GM20431 (cell line): ENCODE measurements at regions not wholly inside any gene's neighbourhood (a gene's known extent, or its start where the extent isn't known, plus 50 kb on each side); places are given as distances from the start of the nearest gene placed in this dataset.

Source experiments
- in situ Hi-C: fragments of 300-500 bp; cut with MseI, MboI; formaldehyde crosslinking; loops from one replicate; pipeline ENCODE4 v1.15.0; 2020; ENCODE audit warnings: low sequenced_read_pairs; ENCODE audit not compliant: unreplicated experiment

GRCh38 chr6:166106076-166106686 is 61.5 kb downstream of the TBXT start:
- in situ Hi-C loops, result loop anchor here (10.0 kb wide), 1 partner anchor 221 kb away; no protein-coding TSS in a partner anchor

DNA sequence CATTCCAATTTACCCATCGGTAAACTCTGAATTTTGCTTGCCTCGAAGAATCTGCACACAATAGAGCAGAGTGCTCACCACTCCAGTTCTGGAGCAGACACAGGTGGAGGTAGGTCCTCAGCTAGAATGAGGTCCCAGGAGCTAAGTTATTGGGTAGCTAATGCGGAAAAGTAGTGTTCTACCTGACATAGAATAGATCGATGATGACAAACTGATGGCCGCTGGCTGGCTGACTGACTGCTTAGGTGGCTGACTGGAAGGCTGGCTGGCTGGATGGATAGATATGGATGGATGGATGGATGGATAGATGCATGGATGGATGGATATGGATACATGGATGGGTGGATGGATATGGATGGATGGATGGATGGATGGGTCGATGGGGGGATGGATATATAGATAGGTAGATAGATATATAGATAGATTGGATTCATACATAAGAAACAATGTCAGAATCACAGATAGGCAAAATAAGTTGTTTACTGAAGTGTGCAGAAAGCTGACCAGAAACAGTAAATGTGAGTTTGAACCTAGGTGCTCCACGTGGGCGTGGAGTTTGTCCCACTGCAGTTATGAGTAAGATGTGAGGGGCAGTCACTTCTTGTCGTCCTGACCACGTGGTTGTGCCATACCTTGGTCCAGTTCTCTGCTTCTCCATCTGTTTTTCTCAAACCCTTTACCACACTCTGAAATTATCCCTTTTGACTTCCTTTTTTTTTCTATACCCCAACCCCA is 62.1 kb downstream of the TBXT start:
- in situ Hi-C loops, result loop anchor here (10.0 kb wide), 1 partner anchor 221 kb away; no protein-coding TSS in a partner anchor

DNA sequence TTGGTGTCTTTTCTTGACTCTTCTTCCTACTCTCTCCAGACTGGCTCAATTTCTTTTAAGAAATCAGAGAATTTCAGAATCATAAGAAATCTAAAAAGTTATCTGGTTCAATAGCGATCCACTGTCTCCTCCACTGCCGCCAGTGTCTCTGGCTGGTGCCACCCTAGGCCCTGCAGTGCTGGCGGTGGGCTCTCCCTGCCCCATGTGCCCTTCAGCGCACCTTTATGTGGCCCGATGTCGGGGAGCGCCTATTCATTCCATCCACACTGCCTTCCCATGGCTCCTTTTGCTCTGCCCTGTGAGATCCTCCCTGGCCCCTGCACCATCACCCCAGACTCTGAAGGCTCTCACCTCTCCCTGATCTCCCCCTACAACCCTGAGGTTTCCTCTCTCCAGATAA is 62.8 kb downstream of the TBXT start:
- in situ Hi-C loops, result loop anchor here (10.0 kb wide), 1 partner anchor 220 kb away; no protein-coding TSS in a partner anchor

DNA sequence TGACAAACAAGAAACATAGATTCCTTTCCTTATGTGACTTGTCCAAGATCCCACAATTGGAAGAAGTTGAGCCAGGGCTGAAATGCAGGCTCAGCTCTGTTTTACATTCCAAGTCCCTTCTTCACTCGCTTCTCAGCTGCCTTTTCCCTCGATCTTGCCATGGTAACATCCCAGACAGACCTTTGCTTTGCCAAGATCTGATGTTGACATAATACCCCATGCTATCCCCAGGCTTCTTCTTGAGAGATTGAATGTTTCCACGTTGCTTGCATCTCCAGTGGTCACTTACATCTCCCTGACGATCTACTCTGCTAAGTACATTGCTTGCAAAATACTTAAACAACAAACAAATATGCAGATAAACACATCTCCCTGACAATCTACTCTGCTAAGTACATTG is 63.5 kb downstream of the TBXT start:
- in situ Hi-C loops, result loop anchor here (10.0 kb wide), 1 partner anchor 219 kb away; no protein-coding TSS in a partner anchor

DNA sequence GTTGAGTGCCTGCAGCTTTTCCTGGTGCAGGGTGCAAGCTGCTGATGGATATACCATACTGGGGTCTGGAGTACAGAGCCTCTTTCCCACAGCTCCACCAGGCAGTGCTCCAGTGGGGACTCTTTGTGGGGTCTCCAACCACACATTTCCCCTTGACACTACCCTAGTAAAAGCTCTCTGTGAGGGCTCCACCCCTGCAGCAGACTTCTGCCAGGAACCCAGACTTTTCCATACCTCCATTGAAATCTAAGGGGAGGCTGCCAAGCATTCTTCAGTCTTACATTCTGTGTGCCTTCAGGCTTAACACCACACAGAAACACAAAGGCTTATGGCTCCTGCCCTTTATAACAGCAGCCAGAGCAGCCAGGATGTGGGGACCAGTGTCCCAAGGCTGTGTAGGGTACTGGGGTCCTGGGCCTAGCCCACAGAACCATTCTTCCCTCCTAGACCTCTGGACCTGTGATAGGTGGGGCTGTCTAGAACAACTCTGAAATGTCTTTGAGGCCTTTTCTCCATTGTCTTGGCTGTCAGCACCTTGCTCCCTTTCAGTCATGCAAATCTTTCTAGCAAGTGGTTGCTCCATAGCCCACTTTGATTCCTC is 65.7 kb downstream of the TBXT start:
- in situ Hi-C loops, result loop anchor here (10.0 kb wide), 1 partner anchor 217 kb away; no protein-coding TSS in a partner anchor

DNA sequence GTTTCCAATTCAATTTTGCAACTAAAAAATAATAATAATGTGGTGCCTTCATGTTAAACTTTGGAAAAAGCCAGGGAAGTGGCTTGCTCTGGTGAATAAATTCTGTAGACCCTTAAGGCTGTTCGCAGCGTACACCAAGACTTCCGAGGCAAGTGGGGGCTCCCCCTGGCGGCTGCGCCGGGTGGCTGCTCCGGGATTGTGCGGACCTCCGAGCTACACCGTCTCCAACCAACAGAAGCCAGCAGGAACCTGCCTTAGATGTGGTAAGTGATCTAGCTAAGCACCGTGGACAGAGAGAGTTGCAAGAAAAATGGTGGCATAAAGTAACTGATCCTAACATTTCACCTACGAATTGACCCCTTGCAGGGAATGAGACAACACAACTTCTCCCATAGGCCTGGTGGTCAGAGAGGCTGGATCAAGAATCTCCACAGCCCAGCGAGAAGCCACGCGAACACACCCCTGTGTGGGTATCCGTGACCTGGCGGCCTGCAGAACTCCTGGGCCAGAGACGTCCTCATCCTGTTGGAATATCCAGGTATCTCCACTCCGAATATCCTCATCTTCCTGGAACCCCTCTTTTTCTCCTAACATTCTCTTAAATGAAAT is 69.6 kb downstream of the TBXT start:
- in situ Hi-C loops, result no loop called here

DNA sequence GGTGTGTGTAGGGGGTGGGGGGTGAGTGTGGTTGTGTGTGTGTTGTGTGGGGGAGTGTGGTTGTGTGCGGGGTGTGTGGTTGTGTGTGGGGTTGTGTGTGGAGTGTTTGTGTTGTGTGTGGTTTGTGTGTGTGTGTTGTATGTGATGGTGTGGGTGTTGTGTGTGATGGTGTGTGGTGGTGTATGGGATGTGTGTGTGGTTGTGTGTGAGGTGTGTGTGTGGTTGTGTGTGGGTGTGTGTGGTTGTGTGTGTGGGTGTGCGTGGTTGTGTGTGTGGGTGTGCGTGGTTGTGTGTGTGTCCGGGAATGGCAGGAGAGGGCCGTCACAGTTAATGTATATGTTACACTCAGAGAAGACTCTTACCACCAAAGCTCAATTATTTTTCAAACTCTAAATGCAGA is 79.8 kb downstream of the TBXT start:
- in situ Hi-C loops, result no loop called here

DNA sequence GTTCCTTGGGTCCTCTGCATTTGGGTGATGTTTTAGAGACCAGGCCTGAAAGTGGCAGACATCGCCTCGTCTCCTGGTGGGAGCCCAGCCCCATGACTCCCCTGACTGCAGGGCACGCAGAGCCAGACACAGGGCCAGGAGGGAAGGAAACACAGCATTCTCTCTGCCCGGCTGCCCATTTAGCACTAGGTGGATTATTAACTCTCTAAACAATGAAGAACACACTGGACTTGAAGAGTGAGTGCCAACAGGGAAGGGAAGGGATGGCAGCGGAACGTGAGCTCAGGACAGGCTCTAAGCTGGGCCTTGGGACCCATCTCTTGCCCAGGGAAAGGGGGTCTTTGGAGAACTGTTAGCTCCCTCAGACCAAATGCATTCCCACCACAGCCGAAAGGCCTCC is 80.4 kb downstream of the TBXT start:
- in situ Hi-C loops, result no loop called here

- in situ Hi-C loops, result no loop called here
These were observed 82.2 kb downstream of the TBXT start for GRCh38 chr6:166085500-166085899.

- in situ Hi-C loops, result no loop called here
These were observed 82.7 kb downstream of the TBXT start for GRCh38 chr6:166084951-166085350.

DNA sequence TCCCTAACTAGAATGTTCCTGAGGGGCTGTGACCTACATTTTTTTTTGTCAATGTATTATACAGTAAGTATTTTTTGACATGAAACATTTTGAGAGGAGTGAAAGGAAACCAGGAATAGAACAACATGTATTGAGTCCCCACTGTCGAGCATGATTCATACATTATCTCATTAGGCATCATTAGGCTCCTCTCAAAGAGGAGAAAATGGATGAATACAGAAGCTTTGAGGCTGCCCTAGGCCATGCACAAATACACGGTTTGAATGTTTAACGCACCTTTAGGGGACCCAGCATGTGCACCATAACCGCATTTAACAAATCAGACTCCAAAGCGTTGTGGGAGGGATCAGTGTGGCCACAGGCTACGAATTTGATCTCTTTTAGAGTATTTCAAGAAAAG is 87.8 kb downstream of the TBXT start:
- in situ Hi-C loops, result no loop called here

- in situ Hi-C loops, result no loop called here
These were observed 89.4 kb downstream of the TBXT start for GRCh38 chr6:166078294-166078693.

- in situ Hi-C loops, result no loop called here
These were observed 91.0 kb downstream of the TBXT start for GRCh38 chr6:166076625-166077024.

DNA sequence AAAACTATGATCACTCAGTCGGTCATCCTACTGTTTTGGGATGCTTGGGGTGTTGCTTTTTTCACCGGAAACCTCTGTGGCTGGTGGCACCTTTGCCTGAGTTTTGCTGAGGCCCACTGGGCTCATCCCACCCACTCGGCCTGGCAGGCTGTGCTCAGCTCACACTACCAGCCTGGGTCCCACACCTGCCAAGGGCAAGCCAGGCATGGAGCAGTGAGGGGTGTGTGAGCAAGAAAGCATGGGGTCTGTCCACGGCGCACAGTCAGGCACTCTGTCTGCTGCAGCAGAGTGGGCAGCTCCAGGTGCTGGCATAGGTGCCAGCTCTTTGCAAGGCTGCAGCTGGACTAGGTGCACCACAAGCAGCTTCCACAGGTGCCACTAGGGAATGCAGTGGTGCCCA is 91.7 kb downstream of the TBXT start:
- in situ Hi-C loops, result no loop called here

DNA sequence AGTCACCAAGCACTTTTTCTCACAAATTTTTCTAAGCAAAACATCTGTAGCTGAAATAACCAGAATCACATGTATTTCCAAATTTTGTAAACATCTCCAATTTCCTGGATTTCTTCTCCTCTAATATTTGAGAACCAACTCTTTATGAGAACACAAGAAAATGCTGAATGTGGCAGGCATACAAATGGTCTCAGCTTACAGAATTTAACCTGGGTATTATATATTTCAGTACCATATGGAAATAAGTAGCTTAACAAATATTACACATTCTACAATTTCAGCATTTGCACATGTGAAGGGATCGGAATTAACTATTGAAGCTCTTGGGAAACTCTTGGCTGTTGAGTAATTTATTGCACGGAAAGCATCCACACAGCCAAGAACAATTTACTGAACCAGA is 92.5 kb downstream of the TBXT start:
- in situ Hi-C loops, result no loop called here

GRCh38 chr6:166073082-166073481 is 94.6 kb downstream of the TBXT start:
- in situ Hi-C loops, result no loop called here

DNA sequence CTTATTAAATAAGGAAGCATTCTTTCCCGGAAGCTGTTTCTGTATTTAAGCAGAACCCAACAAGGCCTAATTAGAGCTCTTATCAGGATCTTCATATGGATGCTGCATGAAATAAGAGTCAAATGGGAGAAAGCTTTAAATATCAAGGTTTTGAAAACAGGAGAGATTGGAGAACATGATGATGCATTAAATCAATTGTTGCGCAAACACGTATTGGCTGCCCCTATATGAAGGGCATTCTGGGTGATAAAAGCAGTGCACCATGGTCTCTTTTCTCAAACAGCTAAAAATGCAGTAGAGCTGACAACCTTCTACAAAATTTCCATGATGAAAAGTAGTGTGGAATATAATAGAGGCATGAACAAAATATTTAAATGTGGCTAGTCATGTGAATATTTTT is 98.9 kb downstream of the TBXT start:
- in situ Hi-C loops, result no loop called here

DNA sequence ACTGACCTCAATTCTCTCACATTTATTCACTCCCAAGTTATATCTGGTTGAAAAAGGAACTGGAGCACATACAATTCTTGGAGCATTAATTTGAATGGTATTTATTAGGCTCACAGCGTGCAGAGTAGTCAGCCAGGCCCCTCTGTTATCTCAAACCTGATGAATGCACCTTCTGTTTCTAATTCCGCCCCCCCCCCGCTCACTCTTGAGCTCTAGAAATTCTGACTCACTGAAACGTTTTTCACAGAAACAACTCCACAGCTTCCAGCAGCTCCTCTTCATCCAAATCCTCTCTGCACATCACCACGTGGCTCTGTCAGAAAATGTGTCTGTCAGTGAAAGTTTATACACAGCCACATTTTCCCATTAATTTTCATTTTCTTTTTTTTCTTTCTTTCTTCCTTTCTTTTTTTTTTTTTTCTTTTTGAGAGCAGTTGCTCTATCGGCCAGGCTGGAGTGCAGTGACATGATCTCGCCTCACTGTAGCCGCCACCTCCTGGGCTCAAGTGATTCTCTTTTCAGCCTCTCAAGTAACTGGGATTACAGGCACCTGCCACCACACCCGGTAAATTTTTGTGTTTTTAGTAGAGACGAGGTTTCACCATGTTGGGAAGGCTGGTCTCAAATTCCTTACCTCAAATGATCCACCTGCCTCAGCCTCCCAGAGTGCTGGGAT is 109.4 kb downstream of the TBXT start:
- in situ Hi-C loops, result no loop called here

- in situ Hi-C loops, result no loop called here
These were observed 110.2 kb downstream of the TBXT start for GRCh38 chr6:166057431-166057830.

- in situ Hi-C loops, result no loop called here
These were observed 111.0 kb downstream of the TBXT start for GRCh38 chr6:166056637-166057036.
